ENCODE measurements at regions not wholly inside any gene's neighbourhood (a gene's known extent, or its start where the extent isn't known, plus 50 kb on each side); places are given as distances from the start of the nearest gene placed in this dataset.

DNA sequence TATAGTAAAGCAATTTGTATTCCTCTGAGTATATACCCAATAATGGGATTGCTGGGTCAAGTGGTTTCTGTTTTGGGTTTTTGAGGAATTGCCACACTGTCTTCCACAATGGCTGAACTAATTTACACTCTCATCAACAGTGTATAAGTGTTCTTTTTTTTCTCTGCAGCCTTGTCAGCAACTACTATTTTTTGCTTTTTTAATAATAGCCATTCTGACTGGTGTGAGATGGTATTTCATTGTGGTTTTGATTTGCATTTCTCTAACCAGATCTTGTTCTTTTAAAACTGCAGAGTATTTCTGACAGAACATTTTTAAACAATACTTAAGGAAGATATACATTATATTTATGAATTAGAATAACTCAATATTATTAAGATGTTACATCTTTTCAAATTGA lies 1140.5 kb upstream of the CNTN5 start:
- H3K4me1 ChIP-seq (ENCODE audit: insufficient read depth, low read length): no peaks in the 10 kb centered on the region
- H3K18ac ChIP-seq (ENCODE audit: insufficient read length, low read depth, low read length): no peak overlapping the region
- H2BK15ac ChIP-seq (ENCODE audit: low read depth, low read length): no peak overlapping the region
- H4K91ac ChIP-seq (ENCODE audit: insufficient read length, low read depth, low read length): no peak overlapping the region
- no peak for DNase-seq
- H3K9me3 ChIP-seq (ENCODE audit: control insufficient read depth, low read depth, low read length): no peaks in the 10 kb centered on the region
- H3K23me2 ChIP-seq (ENCODE audit: insufficient read length, low read depth, low read length, poor library complexity, severe bottlenecking): no peaks in the 10 kb centered on the region
- no peak overlapping the region for H2BK20ac ChIP-seq (ENCODE audit: low read depth, low read length, poor library complexity, severe bottlenecking)
- H3K27me3 Mint-ChIP-seq (ENCODE audit: low read depth): no peaks in the 10 kb centered on the region
- no peak overlapping the region for H3K4ac ChIP-seq (ENCODE audit: low read depth, low read length)
- no peak overlapping the region for H3K4me3 Mint-ChIP-seq
- TF ChIP-seq, protein P1, sequence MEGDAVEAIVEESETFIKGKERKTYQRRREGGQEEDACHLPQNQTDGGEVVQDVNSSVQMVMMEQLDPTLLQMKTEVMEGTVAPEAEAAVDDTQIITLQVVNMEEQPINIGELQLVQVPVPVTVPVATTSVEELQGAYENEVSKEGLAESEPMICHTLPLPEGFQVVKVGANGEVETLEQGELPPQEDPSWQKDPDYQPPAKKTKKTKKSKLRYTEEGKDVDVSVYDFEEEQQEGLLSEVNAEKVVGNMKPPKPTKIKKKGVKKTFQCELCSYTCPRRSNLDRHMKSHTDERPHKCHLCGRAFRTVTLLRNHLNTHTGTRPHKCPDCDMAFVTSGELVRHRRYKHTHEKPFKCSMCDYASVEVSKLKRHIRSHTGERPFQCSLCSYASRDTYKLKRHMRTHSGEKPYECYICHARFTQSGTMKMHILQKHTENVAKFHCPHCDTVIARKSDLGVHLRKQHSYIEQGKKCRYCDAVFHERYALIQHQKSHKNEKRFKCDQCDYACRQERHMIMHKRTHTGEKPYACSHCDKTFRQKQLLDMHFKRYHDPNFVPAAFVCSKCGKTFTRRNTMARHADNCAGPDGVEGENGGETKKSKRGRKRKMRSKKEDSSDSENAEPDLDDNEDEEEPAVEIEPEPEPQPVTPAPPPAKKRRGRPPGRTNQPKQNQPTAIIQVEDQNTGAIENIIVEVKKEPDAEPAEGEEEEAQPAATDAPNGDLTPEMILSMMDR (conservative IDR thresholded peaks at IDR 0.05): no peak
- no peak overlapping the region for H3K23ac ChIP-seq (ENCODE audit: insufficient read length, low read depth, low read length)
- H2AFZ ChIP-seq (ENCODE audit: low read length): no peak overlapping the region
- H3K14ac ChIP-seq (ENCODE audit: insufficient read depth, low read length): no peak overlapping the region
- H3K56ac ChIP-seq (ENCODE audit: insufficient read length, low read depth, low read length): no peak overlapping the region
- H4K5ac ChIP-seq (ENCODE audit: insufficient read length, low read depth, low read length): no peak overlapping the region
- peaks cover 0 to 4% (median 0%) of the 10 kb centered on the region in 3 experiments; a peak in 1 of 7 replicates for H3K36me3 Mint-ChIP-seq (ENCODE audit: insufficient read depth in 1 of 3, low read depth in 3 of 3)
- H3K79me2 ChIP-seq (ENCODE audit: insufficient read depth, low read length): no peaks in the 10 kb centered on the region
- H2BK5ac ChIP-seq (ENCODE audit: insufficient read length, low read length): no peak overlapping the region
- no peak overlapping the region for H3T11ph ChIP-seq (ENCODE audit: low read length)
- no peak overlapping the region for H2BK120ac ChIP-seq (ENCODE audit: low read depth, low read length, poor library complexity, severe bottlenecking)
- H3K9me3 Mint-ChIP-seq: peaks cover 4 to 5% of the 10 kb centered on the region in 2 experiments; a peak in 4 of 5 replicates
- H3K79me1 ChIP-seq (ENCODE audit: insufficient read depth, low read depth, low read length, poor library complexity, severe bottlenecking): no peaks in the 10 kb centered on the region
- no peak overlapping the region for H2AK5ac ChIP-seq (ENCODE audit: insufficient read length, low read length)
- H4K8ac ChIP-seq (replicated peaks; ENCODE audit: insufficient read length, low read depth, low read length): no peak overlapping the region
- H3K4me2 ChIP-seq (ENCODE audit: insufficient read depth, insufficient read length, low read length): no peak overlapping the region
- no peaks in the 10 kb centered on the region for H3K27me3 ChIP-seq (ENCODE audit: insufficient read depth, low read length)
- H3K9ac ChIP-seq (ENCODE audit: extremely low read depth, insufficient read length, low read length): no peak overlapping the region
- no peak overlapping the region for H3K27ac ChIP-seq (ENCODE audit: insufficient read length, low read depth, low read length)
- no peak overlapping the region for H3K27ac Mint-ChIP-seq
- no peaks in the 10 kb centered on the region for H3K4me1 Mint-ChIP-seq
- no peaks in the 10 kb centered on the region for H4K20me1 ChIP-seq (ENCODE audit: control insufficient read depth, insufficient read depth, insufficient read length)
- H2BK12ac ChIP-seq (ENCODE audit: insufficient read length, low read depth, low read length): no peak overlapping the region
